ENCODE measurements at regions not wholly inside any gene's neighbourhood (a gene's known extent, or its start where the extent isn't known, plus 50 kb on each side); places are given as distances from the start of the nearest gene placed in this dataset.

DNA sequence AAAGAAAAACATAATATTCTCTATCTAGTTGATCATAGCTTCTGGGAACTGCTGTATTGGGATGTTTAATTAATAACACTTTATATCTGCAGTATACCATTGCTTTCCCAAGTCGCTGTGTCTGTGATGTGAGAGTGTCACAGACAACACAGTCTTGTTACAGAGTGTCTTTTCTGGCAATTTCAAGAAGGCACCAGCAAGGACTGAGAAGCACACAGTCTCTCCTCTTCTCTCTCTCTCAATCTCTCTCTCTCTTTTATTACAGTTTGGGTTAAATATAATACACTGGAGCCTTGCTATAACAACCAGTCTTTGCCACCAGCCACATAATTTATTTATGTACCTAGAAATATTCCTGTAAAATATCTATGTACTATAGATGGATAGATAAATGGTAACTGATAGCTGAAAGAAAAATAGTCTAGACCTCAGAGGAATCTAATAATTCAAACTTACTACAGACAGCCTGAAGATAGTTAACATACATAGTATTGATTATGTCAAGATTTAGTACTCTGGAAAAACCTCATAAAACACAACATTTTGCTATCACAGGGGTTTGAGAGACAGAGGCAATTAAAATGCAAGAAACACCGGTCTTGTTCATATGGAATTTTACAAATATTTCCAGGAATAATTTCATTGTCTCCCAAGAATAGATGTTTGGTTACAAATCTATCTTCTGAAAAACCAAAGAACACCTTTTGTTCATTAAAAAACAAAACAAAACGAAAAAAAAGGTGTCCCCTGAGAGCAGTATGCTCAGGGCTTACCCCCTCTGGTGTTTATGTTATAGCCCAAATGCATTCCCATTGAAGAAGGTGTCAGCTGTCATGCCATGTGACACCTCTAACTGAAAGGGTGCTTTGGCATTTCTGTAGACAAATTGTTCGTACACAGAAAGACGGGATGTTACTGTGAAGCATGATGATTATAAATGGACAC, 507.8 kb downstream of the TBC1D4 start:
- no peak for DNase-seq (ENCODE audit: low read depth in 2 of 2)

GRCh38 chr13:74969419-74969818, 512.5 kb downstream of the TBC1D4 start:
- no peak for DNase-seq (ENCODE audit: low read depth in 2 of 2)

GRCh38 chr13:74966814-74967424, 515.0 kb downstream of the TBC1D4 start:
- peak; percentile 66 to 90 for DNase-seq (ENCODE audit: low read depth in 2 of 2)

GRCh38 chr13:74966275-74966674, 515.7 kb downstream of the TBC1D4 start:
- DNase-seq (ENCODE audit: low read depth in 2 of 2): peak in 1 of 2 donors; percentile 15

- no peak for DNase-seq (ENCODE audit: low read depth in 2 of 2)
Measured at GRCh38 chr13:74945637-74946036, 536.3 kb downstream of the TBC1D4 start.

DNA sequence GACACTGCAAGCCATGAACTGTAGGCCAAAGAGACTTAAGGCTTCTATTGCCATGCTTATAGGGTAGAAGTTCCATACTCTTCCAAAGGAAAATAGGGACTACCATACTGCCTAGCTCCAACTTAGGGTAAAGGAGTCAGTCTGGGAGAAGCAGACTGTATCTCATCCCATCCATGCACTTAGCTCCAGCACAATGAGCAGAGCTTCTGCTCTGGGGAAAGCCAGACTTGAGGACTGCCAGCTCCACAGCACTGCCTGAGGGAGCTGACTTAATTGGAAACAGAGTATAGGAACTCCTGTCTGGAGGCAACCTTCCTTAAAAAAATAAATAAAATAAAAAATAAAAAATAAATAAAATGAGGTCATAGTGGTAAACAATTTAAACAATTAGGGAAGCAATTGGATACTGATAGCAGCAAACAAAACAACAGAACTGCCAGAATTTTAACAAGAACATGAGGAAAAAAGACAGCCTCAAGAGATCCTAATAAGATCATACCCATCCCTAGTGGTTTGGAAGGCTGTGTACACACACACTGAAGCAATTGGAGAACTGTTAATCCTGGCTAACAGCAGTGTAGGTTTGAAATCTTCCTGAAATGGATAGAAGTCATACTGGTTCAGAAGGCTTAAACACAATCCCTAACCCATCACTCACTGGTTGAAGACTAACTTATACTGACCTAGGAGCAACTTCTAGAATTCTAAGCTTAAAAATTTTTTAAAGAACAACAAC, 550.1 kb downstream of the TBC1D4 start:
- no peak for DNase-seq (ENCODE audit: low read depth in 2 of 2)

GRCh38 chr13:74930402-74931165, 551.4 kb downstream of the TBC1D4 start:
- peak in 1 of 2 donors; percentile 68 for DNase-seq (ENCODE audit: low read depth in 2 of 2)

- no peak for DNase-seq (ENCODE audit: low read depth in 2 of 2)
Measured at GRCh38 chr13:74929436-74929835, 552.5 kb downstream of the TBC1D4 start.

DNA sequence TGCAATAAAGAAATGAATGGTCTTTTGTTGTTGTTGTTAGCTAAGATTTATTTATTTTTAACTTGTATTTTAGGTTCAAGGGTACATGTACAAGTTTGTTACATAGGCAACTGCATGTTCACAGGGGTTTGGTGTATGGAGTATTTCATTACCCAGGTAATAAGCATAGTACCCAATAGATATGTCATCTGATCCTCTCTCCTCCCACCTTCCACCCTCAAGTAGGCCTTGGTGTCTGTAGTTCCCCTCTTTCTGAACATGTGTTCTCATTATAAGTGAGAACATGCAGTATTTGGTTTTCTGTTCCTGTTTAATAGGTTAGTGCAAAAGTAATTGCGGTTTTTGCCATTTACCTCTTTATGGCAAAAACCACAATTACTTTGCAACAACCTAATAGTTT, 554.1 kb downstream of the TBC1D4 start:
- no peak for DNase-seq (ENCODE audit: low read depth in 2 of 2)

DNA sequence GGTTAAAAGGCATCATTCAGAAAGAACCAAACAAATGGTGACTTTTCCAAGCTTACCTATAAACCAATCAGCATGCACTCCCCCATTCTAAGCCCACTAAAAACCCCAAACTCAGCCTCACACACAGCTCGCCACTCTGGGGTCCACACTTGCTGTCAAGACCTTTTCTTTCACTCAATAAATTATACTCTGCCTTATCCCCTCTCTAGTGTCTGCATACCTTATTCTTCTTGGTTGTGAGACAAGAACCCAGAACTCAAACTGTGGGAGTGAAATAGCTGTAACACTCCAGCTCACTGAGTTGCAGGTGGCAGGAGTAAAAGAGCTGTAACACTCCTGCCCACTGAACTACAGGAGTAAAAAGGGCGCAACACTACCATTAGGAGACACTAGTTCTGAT, 559.0 kb downstream of the TBC1D4 start:
- no peak for DNase-seq (ENCODE audit: low read depth in 2 of 2)

- DNase-seq (ENCODE audit: low read depth in 2 of 2): no peak
Measured at GRCh38 chr13:74921326-74921725, 560.6 kb downstream of the TBC1D4 start.

DNA sequence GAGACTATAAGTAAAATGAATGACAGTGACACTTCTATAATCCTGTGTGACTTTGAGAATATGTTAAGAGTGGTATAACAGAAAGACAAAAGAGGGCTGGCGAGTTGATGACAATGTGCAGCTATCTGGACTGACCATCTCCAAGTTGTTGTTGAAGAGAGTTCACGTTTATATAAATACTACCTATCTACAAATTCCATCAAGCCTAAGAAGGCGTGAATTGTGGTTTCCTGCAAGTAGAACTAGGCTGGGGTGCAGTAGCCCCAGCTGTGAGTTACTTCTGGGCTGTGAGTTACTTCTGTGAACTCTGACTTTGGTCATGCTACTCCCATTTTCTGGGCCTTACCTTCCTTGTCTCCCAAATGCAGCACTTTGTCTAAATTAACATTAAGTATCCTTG, 561.0 kb downstream of the TBC1D4 start:
- no peak for DNase-seq (ENCODE audit: low read depth in 2 of 2)

GRCh38 chr13:74920361-74920760, 561.6 kb downstream of the TBC1D4 start:
- DNase-seq (ENCODE audit: low read depth in 2 of 2): no peak

- DNase-seq (ENCODE audit: low read depth in 2 of 2): no peak
Measured at GRCh38 chr13:74919914-74920313, 562.1 kb downstream of the TBC1D4 start.

GRCh38 chr13:74912898-74913297, 569.1 kb downstream of the TBC1D4 start:
- DNase-seq (ENCODE audit: low read depth in 2 of 2): no peak

DNA sequence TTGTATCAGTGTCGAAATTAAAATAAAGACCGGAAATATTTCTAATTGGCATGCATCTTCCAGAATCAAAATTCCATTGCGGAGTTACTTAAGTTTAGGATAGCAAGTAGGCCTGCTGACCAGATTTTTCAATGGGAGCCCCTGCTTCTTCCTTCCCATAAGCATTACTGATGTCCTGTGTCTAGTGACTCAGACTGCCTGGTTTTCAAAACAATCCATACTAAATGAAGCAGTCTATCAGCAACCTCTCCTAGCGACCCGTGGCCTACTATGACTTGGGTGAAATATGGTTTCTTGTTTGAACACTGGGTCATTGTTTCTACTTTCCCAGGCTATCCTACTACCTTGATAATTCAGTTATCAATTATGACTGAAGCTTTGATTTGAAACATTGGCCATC, 571.6 kb downstream of the TBC1D4 start:
- peak in 1 of 2 donors; percentile 81 for DNase-seq (ENCODE audit: low read depth in 2 of 2)

GRCh38 chr13:74907788-74908187, 574.2 kb downstream of the TBC1D4 start:
- peak; percentile 29 to 81 for DNase-seq (ENCODE audit: low read depth in 2 of 2)

DNA sequence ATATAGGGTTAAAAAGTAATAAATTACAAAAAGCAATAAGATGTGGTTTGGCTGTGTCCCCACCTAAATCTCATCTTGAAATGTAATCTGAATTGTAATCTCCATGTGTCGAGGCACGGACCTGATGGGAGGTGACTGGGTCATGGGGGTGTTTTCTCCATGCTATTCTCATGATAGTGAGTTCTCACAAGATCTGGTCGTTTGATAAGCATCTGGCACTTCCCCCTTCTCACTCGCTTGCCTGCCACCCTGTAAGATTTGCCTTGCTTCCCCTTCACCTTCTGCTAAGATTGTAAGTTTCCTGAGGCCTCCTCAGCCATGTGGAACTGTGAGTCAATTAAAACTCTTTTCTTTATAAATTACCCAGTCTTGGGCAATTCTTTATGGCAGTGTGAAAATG, 577.4 kb downstream of the TBC1D4 start:
- no peak for DNase-seq (ENCODE audit: low read depth in 2 of 2)

DNA sequence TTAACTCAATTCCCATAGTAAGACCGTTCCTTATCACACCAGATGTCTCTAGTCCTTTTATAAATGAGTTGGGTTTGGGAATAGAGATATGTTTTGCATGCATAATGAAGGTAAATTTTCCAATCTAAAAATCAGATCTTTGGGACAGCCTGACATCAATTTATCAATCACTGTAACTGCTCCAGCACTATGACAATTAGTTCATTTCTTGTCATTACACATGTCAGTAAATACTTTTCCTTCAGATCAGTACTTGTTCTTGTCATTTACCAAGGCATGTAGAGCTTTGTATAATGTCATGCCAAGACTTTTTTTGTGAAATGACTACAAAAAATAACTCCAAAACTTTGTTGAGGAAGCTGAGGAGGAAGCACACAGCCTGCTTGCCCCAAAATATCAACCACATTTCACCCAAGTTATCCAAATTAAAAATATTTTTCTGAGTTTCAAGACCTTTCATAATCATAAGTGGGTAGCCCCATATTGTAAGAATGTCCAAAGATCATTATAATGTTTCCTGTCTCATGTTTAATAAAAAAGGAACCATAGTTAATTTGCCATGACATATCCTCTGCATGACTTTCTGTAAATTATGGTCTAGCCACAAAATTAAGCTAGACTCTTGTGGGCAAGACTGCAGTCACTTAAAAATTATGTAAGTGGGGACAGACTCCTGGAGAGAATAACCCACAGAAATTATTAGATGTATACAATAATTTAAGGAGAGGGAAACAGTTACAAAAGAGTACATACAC, 586.8 kb downstream of the TBC1D4 start:
- no peak for DNase-seq (ENCODE audit: low read depth in 2 of 2)

DNA sequence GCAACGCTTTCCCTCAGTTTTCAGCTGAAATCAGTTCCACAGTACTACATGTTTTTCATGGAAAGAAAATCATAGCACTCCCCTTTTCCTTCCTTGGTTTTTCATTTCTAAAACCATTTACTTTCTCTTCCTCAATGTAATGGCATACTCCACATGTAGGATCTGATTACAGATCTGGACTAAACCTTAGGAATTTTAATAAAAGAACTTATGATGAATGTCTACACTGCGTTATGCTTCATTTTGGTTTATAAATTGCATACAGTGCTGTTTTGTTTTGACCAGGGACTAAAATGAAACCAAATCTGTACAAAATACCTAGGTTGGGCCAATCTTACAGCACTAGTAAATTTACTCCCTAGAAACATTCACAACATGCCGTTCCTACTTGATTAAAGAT, 589.9 kb downstream of the TBC1D4 start:
- DNase-seq (ENCODE audit: low read depth in 2 of 2): no peak

DNA sequence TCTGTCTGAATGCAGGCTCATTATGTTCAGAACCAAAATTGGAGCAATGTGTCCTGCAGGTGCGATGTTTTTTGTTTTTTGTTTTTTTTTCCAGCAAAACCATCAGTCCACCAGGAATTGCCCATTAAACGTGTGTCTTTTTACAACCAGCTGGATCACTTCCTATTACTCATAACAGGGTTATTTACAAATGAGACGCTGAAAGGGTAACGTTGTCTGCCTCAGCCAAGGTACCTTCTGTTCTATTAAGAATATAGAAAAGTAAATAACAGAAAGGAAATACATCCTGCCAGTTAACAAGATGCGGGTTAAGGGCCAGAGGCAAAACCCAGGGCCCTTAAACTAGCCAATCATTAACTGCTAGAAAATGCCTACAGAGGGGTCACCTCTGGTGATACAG, 590.4 kb downstream of the TBC1D4 start:
- DNase-seq (ENCODE audit: low read depth in 2 of 2): peak; percentile 9 to 89
